GM12872 (cell line): ENCODE measurements at regions not wholly inside any gene's neighbourhood (a gene's known extent, or its start where the extent isn't known, plus 50 kb on each side); places are given as distances from the start of the nearest gene placed in this dataset.

Experiments
- TF ChIP-seq, protein P1 (sequence below): IDR thresholded peaks from 3 replicates; pipeline ENCODE4 v1.5.1; 2011; ENCODE audit warnings: low read depth, mild to moderate bottlenecking, low read length, moderate library complexity; ENCODE audit not compliant: insufficient read depth

DNA sequence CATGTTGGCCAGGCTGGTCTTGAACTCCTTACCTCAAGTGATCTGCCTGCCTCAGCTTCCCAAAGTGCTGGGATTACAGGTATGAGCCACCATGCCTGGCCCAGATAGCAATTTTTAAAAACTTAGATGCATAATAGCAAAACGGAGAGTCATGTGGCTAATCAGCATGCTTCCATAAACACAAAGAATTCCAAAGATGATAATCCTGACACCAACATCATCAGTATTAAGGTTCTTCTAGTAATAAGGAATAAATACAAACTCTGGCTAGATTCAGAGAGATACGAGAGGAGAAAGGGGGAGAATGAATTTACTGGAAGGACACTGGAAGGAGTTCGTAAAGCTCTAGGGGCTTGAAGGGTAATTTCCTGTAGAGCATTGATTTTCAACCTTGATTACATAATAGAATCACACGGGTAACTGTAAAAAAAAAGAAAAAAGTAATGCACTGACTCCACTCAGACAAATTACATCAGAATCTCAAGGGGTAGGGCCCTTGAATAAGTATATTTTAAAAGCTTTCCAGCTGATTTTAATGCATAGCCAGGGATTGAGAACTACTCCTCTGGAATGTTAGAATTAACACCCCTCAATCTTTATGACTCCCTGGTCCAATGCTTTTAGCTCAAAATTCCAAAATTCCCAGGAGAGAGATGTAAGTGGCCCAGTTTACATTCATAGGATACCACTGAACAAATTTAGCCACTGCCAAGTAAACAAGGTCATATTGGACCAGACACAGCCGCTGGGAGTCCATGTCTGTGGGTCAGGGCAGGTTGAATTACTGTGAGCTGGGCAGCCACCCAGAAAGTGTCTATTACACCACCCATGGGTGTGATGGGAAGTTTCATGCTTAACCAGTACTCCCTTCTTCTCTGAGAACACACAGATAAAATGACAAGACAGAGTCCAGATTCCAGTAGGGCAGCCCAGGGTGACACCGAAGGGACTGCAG, 243.9 kb downstream of the TBL1XR1 start:
- TF ChIP-seq, protein P1, sequence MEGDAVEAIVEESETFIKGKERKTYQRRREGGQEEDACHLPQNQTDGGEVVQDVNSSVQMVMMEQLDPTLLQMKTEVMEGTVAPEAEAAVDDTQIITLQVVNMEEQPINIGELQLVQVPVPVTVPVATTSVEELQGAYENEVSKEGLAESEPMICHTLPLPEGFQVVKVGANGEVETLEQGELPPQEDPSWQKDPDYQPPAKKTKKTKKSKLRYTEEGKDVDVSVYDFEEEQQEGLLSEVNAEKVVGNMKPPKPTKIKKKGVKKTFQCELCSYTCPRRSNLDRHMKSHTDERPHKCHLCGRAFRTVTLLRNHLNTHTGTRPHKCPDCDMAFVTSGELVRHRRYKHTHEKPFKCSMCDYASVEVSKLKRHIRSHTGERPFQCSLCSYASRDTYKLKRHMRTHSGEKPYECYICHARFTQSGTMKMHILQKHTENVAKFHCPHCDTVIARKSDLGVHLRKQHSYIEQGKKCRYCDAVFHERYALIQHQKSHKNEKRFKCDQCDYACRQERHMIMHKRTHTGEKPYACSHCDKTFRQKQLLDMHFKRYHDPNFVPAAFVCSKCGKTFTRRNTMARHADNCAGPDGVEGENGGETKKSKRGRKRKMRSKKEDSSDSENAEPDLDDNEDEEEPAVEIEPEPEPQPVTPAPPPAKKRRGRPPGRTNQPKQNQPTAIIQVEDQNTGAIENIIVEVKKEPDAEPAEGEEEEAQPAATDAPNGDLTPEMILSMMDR = no peak

GRCh38 chr3:176951586-176952292, 245.5 kb downstream of the TBL1XR1 start:
- TF ChIP-seq, protein P1 = no peak

DNA sequence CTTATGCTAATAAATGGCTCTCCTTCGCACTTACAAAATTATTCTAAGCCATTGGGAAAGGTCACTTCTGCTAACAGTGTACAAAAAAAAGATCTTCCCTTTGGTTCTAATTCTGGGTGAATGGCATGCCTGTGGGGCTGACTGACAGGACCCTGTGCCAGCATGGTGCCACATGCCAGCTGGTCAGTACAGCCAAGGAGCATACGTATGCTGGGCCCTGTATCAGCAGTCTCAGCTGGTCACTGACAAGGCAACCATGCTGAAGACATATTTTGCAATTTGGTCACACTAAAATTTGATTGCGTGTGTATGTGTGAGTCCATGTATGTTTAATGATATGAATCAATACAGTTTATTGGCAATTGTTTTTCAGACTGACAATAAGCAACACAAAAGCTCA, 246.1 kb downstream of the TBL1XR1 start:
- TF ChIP-seq, protein P1 = no peak

DNA sequence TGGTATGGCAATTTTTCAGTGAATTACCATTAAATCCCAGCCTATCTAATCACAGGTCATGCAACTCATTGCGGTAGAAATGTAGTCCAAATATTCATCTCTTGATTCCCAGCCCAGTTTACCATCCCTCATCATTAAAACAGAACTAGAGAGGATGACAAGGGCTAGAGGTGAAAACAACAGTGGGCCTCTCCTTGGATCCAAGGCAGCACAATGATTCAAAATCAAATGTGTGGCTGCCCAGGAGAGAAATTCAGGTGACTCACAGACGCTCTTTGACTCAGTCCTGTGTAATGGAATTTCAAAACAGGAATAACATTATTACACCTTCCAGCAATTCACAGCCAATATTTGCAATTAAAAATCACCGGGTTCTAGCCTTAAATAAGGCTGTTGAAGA, 246.5 kb downstream of the TBL1XR1 start:
- TF ChIP-seq, protein P1 = no peak

- TF ChIP-seq, protein P1 = no peak
Observed at GRCh38 chr3:176948151-176948550, 249.1 kb downstream of the TBL1XR1 start.

DNA sequence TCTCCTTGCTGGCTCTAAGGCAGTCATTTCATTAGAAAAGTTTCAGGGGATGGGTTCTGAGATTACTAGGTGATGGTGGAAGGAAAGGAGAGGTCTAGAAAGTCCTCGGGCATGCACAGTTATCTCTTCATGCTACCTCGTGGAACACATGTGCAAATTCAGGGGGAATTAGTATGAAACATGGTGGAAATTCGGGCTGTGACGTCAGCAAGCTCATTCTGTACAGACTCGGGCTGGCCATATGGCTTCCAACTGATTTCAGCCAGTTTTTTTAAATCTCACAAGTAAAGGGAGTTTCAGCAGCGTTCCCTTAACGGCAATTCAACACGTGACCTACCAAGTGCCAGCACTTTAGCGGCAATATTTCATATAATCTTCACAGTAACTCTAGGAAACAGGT, 251.1 kb downstream of the TBL1XR1 start:
- TF ChIP-seq, protein P1 = no peak

- TF ChIP-seq, protein P1 = no peak
Observed at GRCh38 chr3:176942305-176942704, 255.0 kb downstream of the TBL1XR1 start.
